DND-41 (cell line): ENCODE measurements at regions not wholly inside any gene's neighbourhood (a gene's known extent, or its start where the extent isn't known, plus 50 kb on each side); places are given as distances from the start of the nearest gene placed in this dataset.

Source experiments
- ATAC-seq: fragments of 200-7000 bp; cut with Tn5 transposase; 3 replicates; pipeline ENCODE4 v1.9.1; 2021; ENCODE audit warnings: low read depth; ENCODE audit not compliant: insufficient read depth
- DNase-seq: peaks from one replicate; pipeline ENCODE4 v3.0.0-alpha.2; 2020
- H2AFZ ChIP-seq: 2 replicates; pipeline ENCODE4 v1.6.0; 2012; ENCODE audit warnings: low read depth, low read length
- H3K27ac ChIP-seq: 2 replicates; pipeline ENCODE4 v1.5.1; 2012; ENCODE audit warnings: low read length, inconsistent platforms
- H3K27me3 ChIP-seq: fragments of 200-600 bp; sonication (generic); 2 replicates; pipeline ENCODE4 v1.6.0; 2012; ENCODE audit warnings: low read length, mild to moderate bottlenecking, inconsistent platforms; ENCODE audit not compliant: insufficient read depth, poor library complexity
- H3K36me3 ChIP-seq: 2 replicates; pipeline ENCODE4 v1.5.1; 2012; ENCODE audit warnings: low read length, inconsistent platforms; ENCODE audit not compliant: insufficient read depth
- H3K4me1 ChIP-seq: 2 replicates; pipeline ENCODE4 v1.5.1; 2012; ENCODE audit warnings: mild to moderate bottlenecking, low read length; ENCODE audit not compliant: insufficient read depth
- H3K4me2 ChIP-seq: 2 replicates; pipeline ENCODE4 v1.6.0; 2012; ENCODE audit warnings: mild to moderate bottlenecking, moderate library complexity, low read length, inconsistent platforms; ENCODE audit not compliant: insufficient read depth
- H3K4me3 ChIP-seq, 2 experiments: fragments of 200-600 bp in 1 of 2; shearing (Covaris generic) in 1 of 2; 2 replicates each; pipeline ENCODE4 v1.5.1; 2012 to 2016; ENCODE audit warnings: inconsistent platforms in 2 of 2, low read length in 2 of 2, mild to moderate bottlenecking in 2 of 2, low read depth in 1 of 2, moderate library complexity in 1 of 2
- H3K79me2 ChIP-seq: 2 replicates; pipeline ENCODE4 v1.6.0; 2012; ENCODE audit warnings: low read length, inconsistent platforms; ENCODE audit not compliant: insufficient read depth
- H3K9ac ChIP-seq: 2 replicates; pipeline ENCODE4 v1.6.0; 2012; ENCODE audit warnings: low read depth, mild to moderate bottlenecking, inconsistent platforms, low read length, moderate library complexity
- H3K9me3 ChIP-seq: 2 replicates; pipeline ENCODE4 v1.5.1; 2012; ENCODE audit warnings: low read length, moderate library complexity, mild to moderate bottlenecking, inconsistent platforms; ENCODE audit not compliant: insufficient read depth, severe bottlenecking
- H4K20me1 ChIP-seq: 2 replicates; pipeline ENCODE4 v1.6.0; 2012; ENCODE audit warnings: low read length; ENCODE audit not compliant: insufficient read depth
- TF ChIP-seq, protein P1 (sequence below): IDR thresholded peaks from 2 replicates; pipeline ENCODE4 v1.5.1; 2012; ENCODE audit warnings: borderline replicate concordance, low read length, moderate library complexity, mild to moderate bottlenecking; ENCODE audit not compliant: poor library complexity, severe bottlenecking; ENCODE audit errors: extremely low read depth

GRCh38 chr1:20405051-20405754, 80.8 kb downstream of the CAMK2N1 start:
- H3K4me2 ChIP-seq, result no peak overlapping the region

More at GRCh38 chr1:20405051-20405754, 80.8 kb downstream of the CAMK2N1 start:
- no peak overlapping the region for H3K4me3 ChIP-seq
- DNase-seq (no peak), ATAC-seq (no peak)
- TF ChIP-seq, protein P1, sequence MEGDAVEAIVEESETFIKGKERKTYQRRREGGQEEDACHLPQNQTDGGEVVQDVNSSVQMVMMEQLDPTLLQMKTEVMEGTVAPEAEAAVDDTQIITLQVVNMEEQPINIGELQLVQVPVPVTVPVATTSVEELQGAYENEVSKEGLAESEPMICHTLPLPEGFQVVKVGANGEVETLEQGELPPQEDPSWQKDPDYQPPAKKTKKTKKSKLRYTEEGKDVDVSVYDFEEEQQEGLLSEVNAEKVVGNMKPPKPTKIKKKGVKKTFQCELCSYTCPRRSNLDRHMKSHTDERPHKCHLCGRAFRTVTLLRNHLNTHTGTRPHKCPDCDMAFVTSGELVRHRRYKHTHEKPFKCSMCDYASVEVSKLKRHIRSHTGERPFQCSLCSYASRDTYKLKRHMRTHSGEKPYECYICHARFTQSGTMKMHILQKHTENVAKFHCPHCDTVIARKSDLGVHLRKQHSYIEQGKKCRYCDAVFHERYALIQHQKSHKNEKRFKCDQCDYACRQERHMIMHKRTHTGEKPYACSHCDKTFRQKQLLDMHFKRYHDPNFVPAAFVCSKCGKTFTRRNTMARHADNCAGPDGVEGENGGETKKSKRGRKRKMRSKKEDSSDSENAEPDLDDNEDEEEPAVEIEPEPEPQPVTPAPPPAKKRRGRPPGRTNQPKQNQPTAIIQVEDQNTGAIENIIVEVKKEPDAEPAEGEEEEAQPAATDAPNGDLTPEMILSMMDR, result no peak
- H3K4me1 ChIP-seq, result no peaks in the 10 kb centered on the region
- no peak overlapping the region for H3K9ac ChIP-seq
- no peak overlapping the region for H3K27ac ChIP-seq
- no peaks in the 10 kb centered on the region for H3K36me3 ChIP-seq
- peaks cover 5% of the 10 kb centered on the region; the same call in 1 of the 2 replicates for H4K20me1 ChIP-seq
- H3K79me2 ChIP-seq, result no peaks in the 10 kb centered on the region
- H3K27me3 ChIP-seq, result peaks cover 12% of the 10 kb centered on the region
- H2AFZ ChIP-seq, result no peak overlapping the region
- no peaks in the 10 kb centered on the region for H3K9me3 ChIP-seq
